IPS-NIHi7 (cell line): ENCODE measurements at regions not wholly inside any gene's neighbourhood (a gene's known extent, or its start where the extent isn't known, plus 50 kb on each side); places are given as distances from the start of the nearest gene placed in this dataset.
"Not testable (repeated sequence)": the region's sequence is repeated elsewhere in the genome, so short reads cannot be mapped to it uniquely, and the experiment has no call there.

Experiments used
- DNase-seq: peaks from one replicate; pipeline ENCODE4 v3.0.0; 2012; ENCODE audit warnings: mixed read lengths; ENCODE audit errors: extremely low spot score

DNA sequence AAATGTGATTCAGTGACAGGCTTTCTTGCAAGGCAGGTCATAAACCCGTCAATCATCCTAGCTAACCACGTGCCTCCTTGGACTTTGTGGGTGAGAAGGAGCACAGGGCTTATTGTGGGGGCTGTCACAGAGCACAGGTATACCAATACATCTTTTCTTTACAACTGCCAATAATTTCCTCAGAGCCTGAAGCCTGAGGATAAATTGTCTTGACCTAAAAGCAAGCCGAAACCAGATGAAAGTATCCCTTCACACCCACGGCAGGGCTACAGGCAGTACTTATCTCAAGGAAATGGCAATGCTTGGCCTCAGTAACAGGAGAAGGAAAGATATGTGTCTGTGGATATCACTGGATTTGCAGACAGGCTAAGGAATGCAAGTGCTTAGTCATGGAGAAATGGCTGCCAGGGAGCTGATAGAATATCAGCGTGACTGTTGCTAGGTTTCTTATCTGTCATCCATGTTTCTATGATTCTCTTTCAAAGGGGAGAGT is 90.3 kb upstream of the ZNF366 start:
- DNase-seq = peak; percentile 53

DNA sequence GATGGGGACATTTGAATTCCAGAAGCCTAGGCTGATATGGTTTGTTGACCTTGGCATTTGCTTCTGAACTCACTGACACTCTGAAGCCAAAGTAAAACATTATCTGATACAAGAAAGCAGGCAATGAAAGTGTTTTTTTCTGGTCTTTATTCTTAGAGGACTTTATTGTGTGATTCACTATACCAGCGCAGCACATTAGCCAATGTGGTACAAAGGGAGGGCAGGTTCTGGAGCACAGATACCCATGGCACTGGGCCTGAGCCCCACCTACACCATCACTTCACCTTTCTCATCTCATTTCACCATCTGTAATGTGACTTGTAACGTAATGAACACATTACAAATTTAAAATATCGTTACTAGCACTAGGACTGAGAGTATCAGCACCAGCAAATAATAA is 89.7 kb upstream of the ZNF366 start:
- no peak for DNase-seq

DNA sequence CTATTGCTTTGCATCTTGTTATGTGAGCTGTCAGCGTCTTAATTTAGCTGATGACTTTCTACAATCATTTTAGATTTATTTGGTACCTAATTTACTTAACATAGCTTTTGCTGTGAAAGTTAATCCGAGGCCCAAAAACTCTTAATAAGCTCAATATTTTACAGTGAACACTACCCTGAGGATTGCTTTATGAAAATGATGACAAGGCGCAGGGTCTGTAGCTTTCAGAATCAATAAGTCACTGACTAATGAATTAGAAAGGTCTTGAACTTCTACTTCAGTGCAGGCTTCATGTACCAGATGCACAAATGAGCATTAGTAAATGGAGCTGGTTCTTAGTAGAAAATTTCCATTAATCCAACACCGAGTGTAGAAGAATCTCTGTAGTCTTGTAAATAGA is 81.4 kb upstream of the ZNF366 start:
- DNase-seq = no peak

DNA sequence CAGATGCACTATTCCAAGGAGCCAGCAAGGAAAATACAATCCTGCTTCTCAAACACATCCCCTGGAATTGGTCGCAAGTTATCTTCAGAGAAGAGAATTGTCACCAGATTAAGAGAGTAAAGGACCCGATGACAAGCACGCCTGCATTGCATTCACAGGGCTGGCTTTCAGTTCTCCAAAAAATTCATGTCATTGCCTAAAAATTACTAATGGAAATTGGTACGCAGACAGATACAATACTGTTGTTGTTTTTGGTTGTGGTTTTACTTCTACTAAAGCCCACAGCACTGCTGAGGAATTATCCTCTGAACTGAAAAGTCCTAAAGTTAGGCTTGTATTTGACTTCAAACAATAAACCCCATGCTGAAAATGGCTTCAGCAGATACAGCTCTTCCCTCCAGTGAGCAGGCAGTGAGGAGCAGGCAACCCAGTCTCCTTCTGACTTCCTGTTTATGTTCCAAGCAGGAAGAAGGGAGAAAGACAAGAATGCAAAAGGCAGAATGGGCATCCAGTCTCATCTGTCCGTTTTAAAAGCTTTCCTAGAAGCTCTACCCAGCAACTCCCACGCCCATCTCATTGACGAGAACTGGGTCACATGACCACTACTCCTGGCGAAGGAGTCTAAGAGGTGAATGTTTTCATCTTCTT is 80.6 kb upstream of the ZNF366 start:
- DNase-seq = peak; percentile 17

DNA sequence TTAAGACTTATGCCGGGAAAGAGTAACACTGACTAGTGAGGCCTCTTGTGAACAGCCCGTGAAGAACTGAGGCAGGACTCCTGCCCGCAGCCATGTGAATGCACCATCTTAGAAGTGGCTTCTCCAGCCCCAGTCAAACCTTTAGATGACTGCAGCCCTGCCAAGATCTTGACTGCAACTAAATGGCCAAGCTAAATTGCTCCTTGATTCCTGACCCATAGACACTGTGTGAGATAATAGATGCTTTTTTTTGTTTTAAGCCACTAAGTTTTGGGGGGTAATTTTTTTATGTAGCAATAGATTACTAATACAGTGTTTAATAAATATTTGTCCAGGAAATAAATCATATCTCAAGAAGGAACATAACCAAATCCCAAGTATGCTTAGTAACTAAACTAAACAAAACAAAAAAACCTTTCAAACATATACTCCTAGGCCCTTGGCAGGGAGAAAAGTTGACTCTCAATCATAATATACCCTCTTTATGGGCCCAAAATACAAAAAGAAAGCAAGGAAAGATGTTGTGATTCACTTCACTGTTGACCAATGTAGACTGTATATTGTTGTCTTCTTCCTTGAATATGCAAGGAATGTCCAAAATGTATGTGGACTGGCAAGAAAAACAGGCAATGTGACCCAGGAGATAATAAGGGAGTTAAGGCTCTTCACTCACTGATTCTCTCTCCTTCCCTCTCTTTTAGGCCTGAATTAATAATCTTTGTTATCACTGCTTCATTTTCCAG is 79.7 kb upstream of the ZNF366 start:
- DNase-seq = no peak

DNA sequence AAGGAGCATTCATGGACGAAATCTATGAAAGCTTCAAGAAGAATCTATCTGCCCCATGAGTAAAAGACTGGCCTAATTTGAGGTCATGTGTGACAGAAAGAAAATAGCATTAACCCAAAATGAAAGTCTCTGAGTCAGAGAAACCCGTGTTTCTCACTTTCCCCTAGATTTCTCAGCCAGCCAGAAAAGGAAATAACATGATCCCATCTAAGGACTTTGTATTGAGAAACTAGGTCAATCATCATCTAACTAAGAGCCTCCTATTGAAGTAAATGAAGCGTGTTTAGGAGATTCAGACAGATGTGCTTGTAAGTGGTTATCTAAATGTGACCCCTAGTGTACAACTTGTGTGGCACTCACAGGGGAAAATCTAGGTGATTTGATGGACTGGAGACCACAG is 77.3 kb upstream of the ZNF366 start:
- DNase-seq = no peak

DNA sequence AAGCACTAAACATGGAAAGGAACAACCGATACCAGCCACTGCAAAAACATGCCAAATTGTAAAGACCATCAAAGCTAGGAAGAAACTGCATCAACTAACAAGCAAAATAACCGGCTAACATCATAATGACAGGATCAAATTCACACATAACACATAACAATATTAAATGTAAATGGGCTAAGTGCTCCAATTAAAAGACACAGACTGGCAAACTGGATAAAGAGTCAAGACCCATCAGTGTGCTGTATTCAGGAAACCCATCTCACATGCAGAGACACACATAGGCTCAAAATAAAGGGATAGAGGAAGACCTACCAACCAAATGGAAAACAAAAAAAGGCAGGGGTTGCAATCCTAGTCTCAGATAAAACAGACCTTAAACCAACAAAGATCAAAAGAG is 72.1 kb upstream of the ZNF366 start:
- not testable (repeated sequence) for DNase-seq

DNA sequence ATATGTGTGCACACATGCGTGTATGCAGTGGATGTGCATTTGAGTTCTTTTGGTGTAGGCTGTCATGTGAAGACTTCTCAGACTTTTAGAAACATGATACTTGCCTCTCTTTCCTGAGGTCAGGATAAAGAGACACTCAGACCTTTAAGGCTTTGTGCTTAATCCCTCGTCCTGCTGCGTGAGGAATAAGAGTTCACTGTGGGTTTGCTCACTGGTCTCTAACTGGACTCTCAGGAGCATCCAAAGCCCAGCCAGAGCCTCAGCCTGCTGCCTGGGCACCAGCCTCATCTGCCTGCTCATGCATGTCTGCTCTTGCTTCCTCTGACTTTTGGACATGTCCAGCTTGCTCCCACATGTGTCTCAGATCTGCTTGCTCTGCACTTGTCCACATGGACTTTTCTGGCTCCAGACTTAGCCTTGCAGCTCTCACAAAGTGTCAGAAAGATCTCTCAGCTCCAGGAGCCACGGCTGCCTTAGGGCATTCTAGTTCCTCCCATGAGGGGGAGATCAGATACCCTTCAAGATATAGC is 65.1 kb upstream of the ZNF366 start:
- DNase-seq = no peak

DNA sequence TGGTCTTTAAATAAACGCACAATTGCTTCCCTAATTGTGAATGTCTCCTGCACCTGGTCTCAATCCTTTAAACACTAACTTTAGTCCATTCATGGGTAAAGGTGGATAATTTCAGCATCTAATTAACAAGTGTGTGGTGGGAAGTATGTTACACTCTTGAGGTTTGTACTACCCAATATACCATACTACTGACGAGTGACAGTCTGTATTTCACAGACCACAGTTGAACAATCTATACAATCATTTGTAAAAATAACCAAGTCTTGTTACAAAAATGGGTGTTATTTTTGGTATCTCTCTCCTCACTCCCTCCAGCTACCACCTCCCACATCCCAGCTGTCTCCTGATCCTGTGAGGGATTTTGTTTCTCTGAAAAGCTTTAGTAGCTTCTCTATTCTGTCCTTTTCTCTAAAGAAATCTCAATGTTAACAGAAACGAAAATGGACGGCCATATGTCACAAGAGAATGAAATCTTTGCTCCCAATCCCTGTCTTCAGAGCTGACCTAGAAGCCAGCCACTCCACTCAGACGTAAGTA is 62.3 kb upstream of the ZNF366 start:
- DNase-seq = no peak

DNA sequence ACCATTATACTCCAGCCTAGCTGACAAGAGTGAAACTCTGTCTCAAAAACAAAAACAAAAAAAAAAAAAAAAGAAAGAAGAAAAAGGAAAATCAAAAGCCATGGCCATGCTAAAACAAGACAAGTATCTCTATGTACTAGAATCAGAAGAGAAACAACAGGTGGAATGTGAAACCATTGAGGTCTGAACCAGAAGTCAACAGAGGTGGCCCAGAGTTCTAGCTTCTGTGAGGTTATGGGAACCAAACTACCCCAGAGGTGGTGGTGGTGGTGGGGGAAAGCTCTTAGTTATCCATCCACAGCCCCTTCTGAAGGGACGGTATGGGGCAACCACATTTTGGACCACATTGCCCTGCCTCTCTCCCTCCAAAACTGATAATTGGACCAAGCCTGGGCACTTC is 59.5 kb upstream of the ZNF366 start:
- DNase-seq = no peak

DNA sequence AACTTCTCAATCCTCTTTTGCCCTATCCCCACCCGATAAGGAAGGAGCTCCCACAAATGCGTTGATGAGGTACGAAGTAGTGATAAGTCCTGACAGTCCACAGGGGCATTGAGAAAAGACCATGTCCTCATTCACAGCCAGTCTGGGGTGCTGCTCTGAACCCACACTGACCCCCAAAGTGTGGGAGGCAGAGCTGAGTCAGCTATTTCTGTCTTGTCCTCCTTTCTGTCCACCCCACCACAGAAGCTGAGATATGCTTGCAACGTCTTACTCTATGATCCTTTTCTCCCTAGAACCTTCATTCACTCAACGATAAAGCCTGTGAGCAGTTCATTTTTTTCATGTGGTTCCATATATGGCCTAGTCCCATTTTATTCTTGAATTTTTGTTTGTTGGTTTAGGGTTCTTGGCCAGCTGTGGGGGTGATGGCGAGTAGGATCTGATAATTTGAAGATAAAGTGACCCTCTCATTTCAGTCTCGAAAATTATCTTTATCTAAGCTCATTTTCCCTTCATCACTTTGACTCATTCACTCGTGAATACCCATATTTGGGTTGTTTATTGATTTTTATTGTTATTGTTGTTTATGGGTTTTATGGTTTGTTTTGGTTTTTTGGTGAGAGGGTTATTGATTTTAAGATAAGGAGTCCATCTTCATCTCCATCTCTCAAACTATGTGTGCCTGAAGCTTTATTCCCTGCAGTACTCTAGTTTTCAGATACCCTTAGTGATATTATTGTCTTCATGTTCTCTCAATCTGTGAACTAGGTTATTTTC is 58.5 kb upstream of the ZNF366 start:
- DNase-seq = no peak

DNA sequence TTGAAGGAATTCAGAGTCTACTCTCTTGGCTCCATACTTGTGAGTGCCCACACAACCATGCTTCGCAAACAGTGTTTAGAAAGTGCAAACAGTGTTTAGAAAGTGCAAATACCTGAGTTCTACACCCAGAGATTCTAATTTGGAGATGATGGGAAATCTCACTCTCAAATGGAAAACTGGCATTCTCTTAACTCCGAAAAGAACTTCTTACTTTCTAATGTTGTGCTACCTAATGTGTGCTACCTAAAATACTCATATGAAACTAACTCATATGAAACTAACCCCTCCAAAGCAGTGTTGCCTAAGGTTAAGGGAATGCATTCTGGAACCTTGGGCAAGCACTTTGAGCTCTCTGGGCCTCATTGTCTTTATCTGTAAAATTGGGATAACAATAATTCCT is 55.5 kb upstream of the ZNF366 start:
- no peak for DNase-seq

DNA sequence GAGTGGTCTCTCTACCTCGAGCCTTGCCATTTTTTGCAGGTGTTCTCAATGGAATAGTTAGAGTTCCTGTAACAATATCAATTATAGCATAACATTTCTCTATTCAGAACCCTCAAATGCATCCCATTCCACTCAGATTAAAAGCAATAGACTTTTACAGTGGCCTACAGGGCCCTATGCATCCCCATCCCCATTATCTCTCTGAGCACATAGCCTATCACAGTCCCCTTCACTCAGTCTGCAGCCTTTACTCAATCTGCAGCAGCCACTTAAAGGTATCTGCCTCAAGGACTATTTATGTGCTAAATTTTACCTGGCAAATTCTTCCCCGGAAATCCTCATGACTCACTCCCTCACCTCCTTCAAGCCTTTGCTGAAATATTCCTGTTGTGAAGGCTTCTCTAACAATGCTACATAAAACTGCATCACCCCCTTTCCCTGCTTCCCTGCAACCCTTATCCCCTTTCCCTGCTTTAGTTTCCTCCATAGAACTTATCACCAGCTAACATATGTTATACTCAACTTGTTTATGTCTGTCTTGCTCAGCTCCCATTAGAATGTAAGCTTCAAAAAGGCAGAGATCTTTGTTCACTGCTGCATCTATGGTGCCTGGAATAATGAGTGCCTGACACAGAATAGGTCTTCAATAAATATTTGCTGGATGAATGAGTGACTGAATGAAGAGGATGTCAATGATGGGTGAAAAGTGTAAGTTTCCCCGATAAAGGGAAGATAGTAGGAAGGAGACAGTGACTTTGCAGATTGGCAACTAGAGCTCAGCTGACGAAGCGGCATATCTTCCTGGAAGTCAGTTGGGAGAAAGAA is 54.1 kb upstream of the ZNF366 start:
- DNase-seq = no peak

DNA sequence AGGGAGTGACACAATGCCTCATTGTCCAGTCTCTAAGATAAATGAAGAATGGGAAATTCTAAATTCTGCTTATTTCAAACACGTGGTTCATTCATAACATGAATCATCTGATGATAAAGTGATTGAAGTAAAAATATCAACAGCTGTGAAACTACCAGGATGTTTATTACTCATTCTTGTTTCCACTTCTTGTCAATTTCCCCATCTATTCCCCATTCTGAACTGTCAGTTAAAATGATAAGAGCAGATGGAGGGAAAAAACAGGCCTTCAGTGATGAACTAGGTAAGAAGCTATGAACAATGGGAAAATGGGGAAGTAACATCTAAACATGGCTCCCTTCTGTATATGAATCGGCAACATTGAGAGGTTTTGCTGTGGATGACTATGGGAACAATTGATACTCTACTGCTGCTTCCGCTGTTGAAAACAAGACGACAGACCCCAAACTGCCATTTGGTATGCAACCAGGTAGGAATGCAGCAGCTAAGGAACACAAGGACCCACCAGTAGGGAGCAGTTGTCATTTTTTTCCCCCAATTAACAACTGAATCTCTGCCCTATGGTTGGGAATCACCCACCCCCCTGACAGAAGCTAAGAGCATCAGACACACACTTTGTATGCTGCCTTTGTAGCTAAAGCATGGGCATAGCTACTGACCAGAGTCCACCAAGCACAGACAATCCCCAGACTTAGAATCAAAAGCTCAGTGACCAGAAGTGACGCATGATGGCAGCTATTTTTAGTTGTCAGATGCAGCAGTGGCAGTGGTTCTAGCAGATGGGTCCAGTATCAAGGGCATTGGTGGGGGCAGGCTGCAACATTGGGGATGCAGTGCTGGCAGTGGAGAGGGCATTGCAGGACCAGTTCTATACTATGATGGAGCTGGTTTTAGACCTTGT is 52.9 kb upstream of the ZNF366 start:
- DNase-seq = no peak

DNA sequence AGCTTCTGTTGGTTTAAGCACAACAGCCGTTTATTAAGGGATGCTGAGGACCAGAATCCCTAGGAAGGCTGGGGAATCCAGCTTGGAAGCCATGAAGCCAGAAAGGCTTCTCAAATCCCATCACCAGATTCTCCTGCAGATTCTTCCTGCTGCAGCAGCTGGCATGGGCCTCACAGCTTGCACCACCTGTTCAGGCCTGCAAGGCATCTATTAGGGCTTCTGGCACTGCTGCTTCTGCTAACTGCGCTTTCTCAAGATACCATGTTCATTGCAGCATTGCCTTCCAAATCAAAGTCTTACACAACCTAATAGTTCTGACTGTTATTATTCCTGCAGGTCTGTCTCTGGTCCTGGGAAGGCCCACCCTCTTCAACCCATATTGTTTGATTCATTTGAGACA is 51.2 kb upstream of the ZNF366 start:
- no peak for DNase-seq

DNA sequence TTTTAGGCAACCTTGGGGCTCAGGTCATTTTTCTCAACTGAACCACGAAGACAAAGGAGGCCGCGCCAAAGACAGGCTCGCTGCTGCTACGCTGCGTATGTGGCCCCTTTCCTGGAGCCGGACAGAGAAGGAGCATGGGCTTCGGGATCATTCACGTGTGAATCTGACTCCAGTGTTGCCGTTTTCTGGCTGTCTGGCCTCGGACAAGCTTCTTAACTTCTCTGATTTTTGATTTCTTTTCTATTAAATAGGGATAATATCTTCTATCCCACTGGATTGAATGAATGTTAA is 50.8 kb upstream of the ZNF366 start:
- DNase-seq = no peak

DNA sequence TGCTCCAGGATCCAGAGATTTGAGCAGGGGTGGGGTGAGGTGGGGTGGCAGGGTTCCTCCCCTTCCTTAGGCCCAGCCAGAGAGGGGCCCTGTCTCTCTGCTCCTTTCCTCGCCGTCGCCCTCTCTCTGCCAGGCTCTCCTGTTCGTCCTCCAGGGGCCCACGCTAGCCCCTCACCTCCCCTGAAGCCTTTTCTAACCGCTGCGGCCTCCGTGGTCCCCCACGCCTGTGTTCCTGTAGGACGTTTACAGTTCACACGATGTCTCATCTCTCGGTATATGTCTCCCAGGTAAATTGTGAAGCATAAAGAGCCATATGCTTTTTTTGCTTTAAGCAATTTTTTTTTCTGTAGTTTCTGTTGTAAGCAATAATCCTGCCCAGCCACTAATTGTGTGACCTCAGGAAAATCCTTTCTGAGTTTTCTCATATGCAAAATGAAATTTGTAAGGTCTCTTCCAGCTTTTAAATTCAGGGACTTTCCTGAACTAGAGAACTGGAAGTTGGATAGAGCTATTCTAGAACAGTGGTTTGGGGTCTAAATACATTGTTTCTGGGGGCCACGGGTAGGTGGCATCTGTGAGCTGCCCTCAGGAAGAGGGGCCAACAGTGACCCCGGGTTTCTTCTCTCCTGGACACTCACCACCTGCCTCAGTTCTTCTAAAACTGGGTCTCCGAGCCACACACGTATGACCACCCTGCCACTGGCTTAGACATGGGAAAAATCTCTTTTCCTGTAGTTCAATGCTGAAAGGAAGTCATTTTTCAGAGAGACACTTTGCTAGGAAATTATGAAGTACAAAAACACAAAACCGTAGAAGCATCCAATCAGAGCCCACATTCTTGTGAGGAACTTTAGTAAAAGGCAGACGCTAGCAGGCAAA is 50.2 kb upstream of the ZNF366 start:
- DNase-seq = no peak
